CD14-positive monocyte (primary cell): ENCODE measurements at regions not wholly inside any gene's neighbourhood (a gene's known extent, or its start where the extent isn't known, plus 50 kb on each side); places are given as distances from the start of the nearest gene placed in this dataset.

ENCODE experiments used
- DNase-seq, 3 donors: peaks; one replicate each; pipeline ENCODE4 v3.0.0-alpha.2; 2011 to 2022
- H2AFZ ChIP-seq: 2 replicates; pipeline ENCODE4 v1.6.0; 2012; ENCODE audit warnings: mild to moderate bottlenecking, low read depth, low read length, inconsistent platforms; ENCODE audit not compliant: insufficient read depth, poor library complexity, severe bottlenecking
- H3K27ac ChIP-seq, 2 donors: 1 replicate in 1 of 2; 2 replicates in 1 of 2; pipeline ENCODE4 v1.5.1; 2012 to 2013; ENCODE audit warnings: low read length in 2 of 2, control low read depth in 1 of 2, inconsistent platforms in 1 of 2, low read depth in 1 of 2, mild to moderate bottlenecking in 1 of 2
- H3K27me3 ChIP-seq, 2 donors: one replicate each; pipeline versions ENCODE4 v1.6.0 to v1.6.1; 2011 to 2013; ENCODE audit warnings: low read length in 2 of 2; ENCODE audit not compliant: control insufficient read depth in 2 of 2, insufficient read depth in 2 of 2
- H3K36me3 ChIP-seq, 2 donors: replicated peaks in 1 of 2; 1 replicate in 1 of 2; 2 replicates in 1 of 2; pipeline versions ENCODE4 v1.5.1 to v1.6.1; 2012 to 2013; ENCODE audit warnings: low read length in 2 of 2, control low read depth in 1 of 2, inconsistent platforms in 1 of 2, mild to moderate bottlenecking in 1 of 2; ENCODE audit not compliant: insufficient read depth in 2 of 2, control insufficient read depth in 1 of 2
- H3K4me1 ChIP-seq, 2 donors: 1 replicate in 1 of 2; 2 replicates in 1 of 2; pipeline versions ENCODE4 v1.5.1 to v1.6.1; 2012 to 2013; ENCODE audit warnings: low read length in 2 of 2, control low read depth in 1 of 2, inconsistent platforms in 1 of 2, mild to moderate bottlenecking in 1 of 2, moderate library complexity in 1 of 2; ENCODE audit not compliant: insufficient read depth in 2 of 2, control insufficient read depth in 1 of 2
- H3K4me2 ChIP-seq: replicated peaks from 2 replicates; pipeline ENCODE3; 2012; ENCODE audit warnings: low read length, moderate library complexity, mild to moderate bottlenecking; ENCODE audit not compliant: poor library complexity, severe bottlenecking; ENCODE audit errors: extremely low read depth
- H3K4me3 ChIP-seq, 3 experiments: fragments of 200-600 bp in 1 of 3; sonication (generic) in 1 of 3; replicated peaks in 1 of 3; 1 replicate in 2 of 3; 2 replicates in 1 of 3; pipeline ENCODE4 v1.5.1; 2011 to 2013; ENCODE audit warnings: low read length in 3 of 3, mild to moderate bottlenecking in 3 of 3, control low read depth in 2 of 3, low read depth in 2 of 3, inconsistent platforms in 1 of 3, moderate library complexity in 1 of 3
- H3K79me2 ChIP-seq: 2 replicates; pipeline ENCODE4 v1.6.0; 2012; ENCODE audit warnings: mild to moderate bottlenecking, control low read depth, inconsistent platforms, low read length, moderate library complexity; ENCODE audit not compliant: insufficient read depth
- H3K9ac ChIP-seq: 2 replicates; pipeline ENCODE4 v1.6.0; 2017; ENCODE audit warnings: low read length, mild to moderate bottlenecking; ENCODE audit not compliant: insufficient read depth, poor library complexity, severe bottlenecking
- H3K9me3 ChIP-seq, 2 donors: replicated peaks in 1 of 2; 1 replicate in 1 of 2; 2 replicates in 1 of 2; pipeline versions ENCODE4 v1.5.1 to v1.6.1; 2012 to 2013; ENCODE audit warnings: low read length in 2 of 2, control low read depth in 1 of 2; ENCODE audit not compliant: control insufficient read depth in 1 of 2, insufficient read depth in 1 of 2
- H4K20me1 ChIP-seq: 2 replicates; pipeline ENCODE4 v1.6.0; 2012; ENCODE audit warnings: mild to moderate bottlenecking, low read length, control low read depth, moderate library complexity; ENCODE audit not compliant: insufficient read depth
- H3K27ac Mint-ChIP-seq, 7 donors: one replicate each; pipeline ENCODE4 v1.8.0; 2020; ENCODE audit warnings: mild to moderate bottlenecking in 7 of 7, mixed read lengths in 7 of 7, moderate library complexity in 6 of 7, inconsistent platforms in 2 of 7
- H3K27me3 Mint-ChIP-seq, 3 donors: one replicate each; pipeline ENCODE4 v1.8.0; 2021 to 2022; ENCODE audit warnings: low read depth in 3 of 3, mild to moderate bottlenecking in 3 of 3, mixed read lengths in 3 of 3, moderate library complexity in 3 of 3, inconsistent platforms in 1 of 3
- H3K36me3 Mint-ChIP-seq, 2 donors: one replicate each; pipeline ENCODE4 v1.8.0; 2020; ENCODE audit warnings: mixed read lengths in 2 of 2, inconsistent platforms in 1 of 2, mild to moderate bottlenecking in 1 of 2
- H3K4me1 Mint-ChIP-seq: one replicate; pipeline ENCODE4 v1.8.0; 2020; ENCODE audit warnings: mild to moderate bottlenecking, mixed read lengths
- H3K4me3 Mint-ChIP-seq, 2 donors: one replicate each; pipeline ENCODE4 v1.8.0; 2020; ENCODE audit warnings: mild to moderate bottlenecking in 2 of 2, mixed read lengths in 2 of 2, moderate library complexity in 1 of 2
- H3K9me3 Mint-ChIP-seq, 7 donors: one replicate each; pipeline ENCODE4 v1.8.0; 2020 to 2022; ENCODE audit warnings: mixed read lengths in 7 of 7, mild to moderate bottlenecking in 6 of 7, moderate library complexity in 6 of 7, inconsistent platforms in 2 of 7
- CTCF ChIP-seq: fragments of 200-600 bp; IDR thresholded peaks from one replicate; pipeline ENCODE4 v1.8.0; 2022; ENCODE audit warnings: antibody characterized with exemption, mild to moderate bottlenecking
- WGBS: methylation state at CpG from one replicate; pipeline ENCODE4 v1.1.5; 2013; ENCODE audit warnings: missing lambda C conversion rate; ENCODE audit not compliant: insufficient coverage; 5-methylcytosine and 5-hydroxymethylcytosine counted together
- intact Hi-C, 2 donors: fragments of 100-400 bp; cut with micrococcal nuclease; formaldehyde crosslinking; loops; one replicate each; pipeline versions ENCODE4 v1.15.0 to v1.15.1; 2023

GRCh38 chr11:129287920-129288319 lies 87.7 kb upstream of the BARX2 start:
- H3K9ac ChIP-seq, result no peak overlapping the region
- no peaks in the 10 kb centered on the region for H3K36me3 ChIP-seq
- H3K9me3 ChIP-seq, result no peaks in the 10 kb centered on the region
- no CpG with 5 or more reads among the region's 3 CpGs for WGBS
- H3K4me3 Mint-ChIP-seq, result no peak overlapping the region
- H3K79me2 ChIP-seq, result no peaks in the 10 kb centered on the region
- H3K4me1 ChIP-seq, result peaks cover 19 to 20% of the 10 kb centered on the region in 2 donors
- no peaks in the 10 kb centered on the region for H4K20me1 ChIP-seq
- H3K27ac Mint-ChIP-seq, result no peak overlapping the region
- no peaks in the 10 kb centered on the region for H3K36me3 Mint-ChIP-seq
- no peak overlapping the region for H2AFZ ChIP-seq
- no peak for TF ChIP-seq CTCF
- H3K9me3 Mint-ChIP-seq, result no peaks in the 10 kb centered on the region
- H3K27me3 ChIP-seq, result no peaks in the 10 kb centered on the region
- H3K27me3 Mint-ChIP-seq, result peaks cover 4 to 8% (median 6%) of the 10 kb centered on the region in 3 donors
- no peak overlapping the region for H3K4me3 ChIP-seq
- intact Hi-C loops, result no loop called here
- no peak overlapping the region for H3K27ac ChIP-seq
- peaks cover 27% of the 10 kb centered on the region for H3K4me1 Mint-ChIP-seq
- DNase-seq, result no peak
- no peak overlapping the region for H3K4me2 ChIP-seq

DNA sequence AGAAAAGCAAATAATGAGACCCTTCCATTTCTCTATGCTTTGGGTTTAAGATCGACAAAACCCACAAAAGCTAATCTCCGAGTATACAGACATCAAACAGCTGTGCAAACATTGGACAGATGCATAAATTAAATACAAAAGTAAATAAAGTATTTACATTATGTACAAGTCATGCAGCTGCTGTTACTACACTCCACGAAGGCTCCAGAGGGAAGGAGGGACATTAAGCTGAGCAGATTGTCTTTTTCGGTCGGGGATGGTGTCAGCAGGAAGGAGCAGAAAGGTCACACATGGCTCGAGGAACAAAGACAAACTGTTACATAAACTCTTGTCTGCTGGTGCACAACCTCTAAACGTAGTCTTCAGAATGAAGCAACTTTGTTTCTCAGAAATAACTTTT lies 88.8 kb upstream of the BARX2 start:
- Histone ChIP-seq H3K36me3 (no peaks in the 10 kb centered on the region), H3K27me3 (no peaks in the 10 kb centered on the region), H3K4me3 (no peak overlapping the region), H3K9ac (no peak overlapping the region), H3K9me3 (no peaks in the 10 kb centered on the region), H3K4me1 (peaks cover 20% of the 10 kb centered on the region in 2 donors), H3K4me2 (no peak overlapping the region), H2AFZ (no peak overlapping the region), H4K20me1 (no peaks in the 10 kb centered on the region), H3K27ac (no peak overlapping the region), H3K79me2 (no peaks in the 10 kb centered on the region)
- Mint-ChIP-seq H3K27me3 (peaks cover 2 to 8% (median 6%) of the 10 kb centered on the region in 3 donors), H3K4me3 (no peak overlapping the region), H3K36me3 (no peaks in the 10 kb centered on the region), H3K4me1 (peaks cover 27% of the 10 kb centered on the region), H3K27ac (no peak overlapping the region), H3K9me3 (no peaks in the 10 kb centered on the region)
- 51% methylated on average over 4 of the region's 7 CpGs for WGBS
- TF ChIP-seq CTCF, result no peak
- DNase-seq, result no peak
- intact Hi-C loops, result no loop called here
